ENCODE measurements at regions not wholly inside any gene's neighbourhood (a gene's known extent, or its start where the extent isn't known, plus 50 kb on each side); places are given as distances from the start of the nearest gene placed in this dataset.

GRCh38 chr12:25366122-25366521 lies 115.4 kb upstream of the KRAS start:
- TF ChIP-seq CTCF (conservative IDR thresholded peaks at IDR 0.05 in 1 of 2, IDR thresholded peaks at IDR 0.05 in 1 of 2; ENCODE audit: extremely low read depth in 1 of 2, insufficient read depth in 1 of 2, low read depth in 1 of 2, low read length in 2 of 2) (no peak), EZH2 (IDR thresholded peaks at IDR 0.05; ENCODE audit: borderline replicate concordance, low read length) (no peak)
